GM13977 (cell line): ENCODE measurements at regions not wholly inside any gene's neighbourhood (a gene's known extent, or its start where the extent isn't known, plus 50 kb on each side); places are given as distances from the start of the nearest gene placed in this dataset.

Experiments
- DNase-seq: peaks from one replicate; pipeline ENCODE4 v3.0.0; 2012; ENCODE audit warnings: low spot score
- CTCF ChIP-seq: IDR thresholded peaks from 2 replicates; pipeline ENCODE4 v1.5.1; 2012; ENCODE audit warnings: mild to moderate bottlenecking, control low read depth; ENCODE audit not compliant: insufficient read depth; ENCODE audit errors: extremely low read depth, missing control alignments
- in situ Hi-C: fragments of 300-500 bp; cut with MboI; formaldehyde crosslinking; loops from one replicate; pipeline ENCODE4 v1.12.0; 2022; ENCODE audit warnings: low sequenced_read_pairs, low pct_unique_long_range_greater_than_20kb, mixed read lengths, inconsistent platforms; ENCODE audit not compliant: unreplicated experiment

- in situ Hi-C loops, result no loop called here
- TF ChIP-seq CTCF, result no peak
- no peak for DNase-seq
Measured at GRCh38 chr3:96069065-96069464, 745.3 kb upstream of the EPHA6 start.

DNA sequence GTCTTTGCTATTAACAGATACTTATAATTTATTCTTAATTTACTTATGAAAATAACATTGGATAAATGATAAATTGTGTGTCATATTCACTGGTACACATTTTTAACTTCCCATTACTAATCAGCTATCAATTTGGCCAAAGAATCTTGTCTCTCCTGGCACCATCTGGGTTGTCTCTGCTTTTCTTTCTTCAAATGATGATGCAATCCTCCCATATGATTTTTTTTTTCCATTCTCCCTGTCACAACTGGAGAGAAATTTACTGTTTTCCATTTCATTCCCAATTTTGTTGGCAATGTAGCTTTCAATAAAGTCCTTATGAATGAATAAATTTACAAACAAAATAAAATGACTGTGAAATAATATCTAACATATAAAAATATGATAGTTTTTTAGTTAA lies 743.7 kb upstream of the EPHA6 start:
- TF ChIP-seq CTCF, result no peak
- no peak for DNase-seq
- in situ Hi-C loops, result no loop called here

DNA sequence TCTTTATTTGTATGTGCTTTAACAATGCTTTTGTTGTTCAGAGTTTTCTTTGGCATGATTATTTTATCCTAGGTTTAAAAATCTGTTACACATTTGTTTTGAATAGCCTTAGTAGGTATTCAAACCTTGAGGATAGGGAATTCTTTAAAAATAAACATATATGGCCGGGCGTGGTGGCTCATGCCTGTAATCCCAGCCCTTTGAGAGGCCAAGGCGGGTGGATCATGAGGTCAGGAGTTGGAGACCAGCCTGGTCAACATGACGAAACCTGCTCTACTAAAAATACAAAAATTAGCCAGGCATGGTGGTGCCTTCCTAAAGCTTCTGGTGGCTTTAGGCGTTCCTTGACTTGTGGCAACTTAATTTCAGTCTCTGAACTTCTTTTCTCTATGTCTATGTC lies 743.3 kb upstream of the EPHA6 start:
- TF ChIP-seq CTCF, result no peak
- in situ Hi-C loops, result no loop called here
- no peak for DNase-seq

DNA sequence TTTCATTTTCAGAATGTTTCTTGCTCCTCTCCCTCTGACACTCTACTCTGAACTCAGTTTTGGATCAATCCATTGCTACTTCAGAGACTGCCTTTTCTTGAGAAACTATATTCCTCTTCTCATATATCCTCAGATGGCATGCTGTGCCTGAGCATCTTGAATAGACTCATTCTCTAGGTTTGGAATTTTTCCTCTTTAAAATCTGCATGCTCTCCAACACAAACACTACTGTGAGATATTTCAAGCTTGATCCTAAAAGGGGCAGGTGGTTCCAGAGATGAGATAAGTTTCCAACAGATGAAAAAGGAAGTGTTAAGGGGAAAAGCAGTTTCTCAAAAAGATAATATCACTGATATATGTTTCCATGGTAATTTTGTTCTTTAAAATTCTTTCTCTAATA lies 742.2 kb upstream of the EPHA6 start:
- in situ Hi-C loops, result no loop called here
- DNase-seq, result no peak
- TF ChIP-seq CTCF, result no peak

GRCh38 chr3:96083610-96084009 lies 730.8 kb upstream of the EPHA6 start:
- TF ChIP-seq CTCF, result no peak
- no peak for DNase-seq
- in situ Hi-C loops, result no loop called here

GRCh38 chr3:96086018-96086417 lies 728.4 kb upstream of the EPHA6 start:
- in situ Hi-C loops, result no loop called here
- no peak for TF ChIP-seq CTCF
- no peak for DNase-seq

- in situ Hi-C loops, result no loop called here
- TF ChIP-seq CTCF, result no peak
- DNase-seq, result no peak
Measured at GRCh38 chr3:96101006-96101560, 713.3 kb upstream of the EPHA6 start.
